Cerebellar cortex (tissue), 1 donor: ENCODE measurements at regions not wholly inside any gene's neighbourhood (a gene's known extent, or its start where the extent isn't known, plus 50 kb on each side); places are given as distances from the start of the nearest gene placed in this dataset.
"Not testable (repeated sequence)": the region's sequence is repeated elsewhere in the genome, so short reads cannot be mapped to it uniquely, and the experiment has no call there.

ENCODE experiments used
- DNase-seq: peaks from one replicate; pipeline ENCODE4 v3.0.0-alpha.2; 2015; ENCODE audit warnings: low spot score

DNA sequence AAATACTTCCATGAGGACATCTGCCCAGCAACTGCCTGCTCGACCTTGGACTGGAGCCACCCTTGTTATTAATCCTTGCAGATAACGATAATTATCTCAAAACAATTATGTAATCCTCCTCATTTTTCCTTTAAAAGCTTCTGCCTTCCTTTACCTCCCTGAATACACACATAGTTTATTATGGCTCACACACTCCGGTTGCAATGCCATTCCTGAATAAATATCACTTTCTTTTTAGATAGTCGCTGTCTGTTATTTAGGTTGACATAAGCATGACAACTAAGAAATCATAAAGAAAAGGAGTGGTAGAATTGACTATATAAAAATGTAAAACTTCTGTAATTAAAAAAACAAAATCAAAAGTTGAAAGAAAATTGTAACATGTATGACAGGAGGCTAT lies 64.8 kb downstream of the B4GALT7 start:
- not testable (repeated sequence) for DNase-seq

DNA sequence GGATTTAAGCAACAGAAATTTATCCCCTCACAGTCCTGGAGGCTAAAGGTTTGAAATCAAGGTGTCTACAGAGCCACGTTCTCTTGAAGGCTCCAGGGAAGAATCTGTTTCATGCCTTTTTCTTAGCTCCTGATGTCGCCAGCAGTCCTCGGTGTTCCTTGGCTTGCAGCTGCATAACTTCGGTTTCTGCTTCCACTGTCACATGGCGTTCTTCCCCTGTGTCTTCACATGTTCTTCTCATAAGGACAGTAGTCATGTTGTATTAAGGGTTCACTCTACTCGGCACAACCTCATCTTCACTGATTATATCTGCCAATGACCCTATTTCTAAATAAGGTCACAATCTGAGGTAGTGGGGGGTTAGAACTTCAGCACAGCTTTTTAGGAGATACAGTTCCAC lies 65.2 kb downstream of the B4GALT7 start:
- DNase-seq: not testable (repeated sequence)

DNA sequence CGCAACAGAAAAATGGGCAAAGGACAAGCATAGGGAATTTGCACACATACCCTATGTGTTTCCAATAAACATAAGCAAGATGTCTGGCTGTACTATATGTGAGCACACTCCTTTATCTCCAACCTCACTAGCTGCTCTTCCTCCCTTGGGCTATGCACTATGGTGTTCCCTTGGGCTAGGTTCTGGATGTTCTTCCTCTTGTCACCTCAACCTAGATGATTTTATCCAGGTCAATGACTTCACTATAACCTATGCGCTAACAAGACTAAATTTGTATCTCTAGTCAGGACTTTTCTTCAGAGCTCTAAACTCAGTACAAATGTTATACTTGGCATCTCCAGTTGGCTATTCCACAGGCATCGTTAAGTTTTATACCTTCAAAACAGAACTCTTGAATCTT lies 66.0 kb downstream of the B4GALT7 start:
- DNase-seq: not testable (repeated sequence)

DNA sequence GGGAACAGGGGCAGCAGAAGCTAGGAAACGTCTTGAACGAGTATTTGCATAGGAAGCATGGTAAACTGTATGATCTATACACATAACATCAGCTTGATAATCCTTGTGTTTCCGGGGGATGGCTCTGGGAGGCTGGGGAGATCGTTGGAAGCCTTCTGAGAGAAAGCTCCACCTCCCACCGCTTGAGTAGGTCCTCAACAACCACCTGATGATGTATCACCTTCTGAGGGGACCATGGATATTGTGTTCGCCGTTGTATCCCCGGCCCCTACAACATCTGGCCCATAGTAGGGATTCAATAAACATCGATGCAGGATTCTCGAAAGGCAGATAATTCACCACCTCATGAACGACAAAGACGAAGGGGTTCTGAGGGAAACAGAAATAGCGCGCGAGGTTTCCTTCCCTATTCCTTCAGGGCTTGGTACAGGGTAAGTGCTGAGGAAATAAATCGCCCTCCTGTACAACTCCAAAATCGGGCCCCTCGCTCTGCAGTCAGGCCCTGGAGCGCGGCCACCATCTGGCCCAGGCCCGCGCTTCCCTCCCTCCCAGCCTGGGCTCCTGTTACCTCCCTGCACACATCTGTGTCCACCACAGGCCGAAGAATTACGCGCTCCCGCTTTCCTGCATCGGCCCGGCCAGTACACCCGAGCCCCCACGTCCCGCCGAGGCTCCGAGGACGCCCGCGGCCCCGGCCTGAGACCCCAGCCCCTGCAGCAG lies 71.3 kb downstream of the B4GALT7 start:
- not testable (repeated sequence) for DNase-seq

DNA sequence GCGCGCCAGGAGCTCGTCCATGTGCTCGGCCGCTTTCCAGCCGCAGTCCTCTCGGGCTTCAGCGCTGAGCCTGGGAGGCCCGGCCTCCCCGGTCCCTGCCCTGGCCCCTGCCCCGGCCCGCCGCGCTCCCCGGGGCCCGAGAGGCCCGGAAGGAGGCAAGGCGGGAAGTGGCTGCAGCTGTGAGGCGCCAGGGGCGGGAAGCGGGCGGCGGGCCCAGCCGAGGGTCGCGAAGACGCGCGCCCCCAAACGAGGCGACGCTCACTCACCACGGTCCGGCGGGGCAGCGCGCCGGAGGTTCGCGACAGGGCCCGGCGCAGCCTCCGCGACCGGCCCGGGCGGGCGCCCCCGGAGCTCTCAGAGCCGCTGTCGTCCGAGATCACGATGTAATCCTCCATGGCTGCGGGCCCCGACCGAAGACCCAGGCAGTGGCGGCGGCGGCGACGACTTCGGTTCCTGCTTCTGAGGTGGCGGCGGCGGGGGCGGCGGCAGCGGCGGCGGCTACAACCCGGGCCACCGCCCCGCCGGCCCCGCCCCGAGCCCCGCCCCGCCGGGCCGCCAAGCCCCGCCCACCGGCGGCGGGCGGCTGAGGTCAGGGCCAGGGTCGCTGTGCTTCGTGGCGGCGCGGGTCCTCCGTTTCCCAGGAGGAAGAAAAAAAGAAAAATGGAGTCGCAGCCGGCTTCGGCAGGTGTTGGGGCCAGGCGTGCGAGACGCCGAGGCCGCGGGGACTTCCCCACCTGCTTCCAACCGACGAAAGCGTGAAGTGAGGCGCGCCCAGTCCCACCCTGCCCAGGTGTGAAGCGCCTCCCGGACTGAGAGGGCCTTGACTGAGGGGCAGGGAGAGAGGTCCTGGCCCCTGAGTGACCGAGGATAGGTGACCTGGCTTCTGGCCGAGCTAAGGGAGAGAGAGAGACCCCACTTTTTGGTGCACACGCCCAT lies 72.1 kb downstream of the B4GALT7 start:
- DNase-seq: peak; percentile 6
